PC-3 (cell line): ENCODE measurements at regions not wholly inside any gene's neighbourhood (a gene's known extent, or its start where the extent isn't known, plus 50 kb on each side); places are given as distances from the start of the nearest gene placed in this dataset.

ENCODE experiments used
- CTCF ChIP-seq: fragments of 300-600 bp; sonication (generic); conservative IDR thresholded peaks from 2 replicates; pipeline ENCODE4 v1.5.1; 2017; ENCODE audit warnings: antibody characterized with exemption, low read depth, mild to moderate bottlenecking, low read length
- EZH2 ChIP-seq: fragments of 300-600 bp; sonication (generic); IDR thresholded peaks from one replicate; pipeline ENCODE4 v1.6.1; 2017; ENCODE audit warnings: antibody characterized with exemption, mild to moderate bottlenecking, low read length; ENCODE audit not compliant: unreplicated experiment
- EZH2phosphoT487 ChIP-seq: fragments of 300-600 bp; sonication (generic); IDR thresholded peaks from 2 replicates; pipeline ENCODE4 v1.6.1; 2018; ENCODE audit warnings: mild to moderate bottlenecking, antibody characterized with exemption, low read length, borderline replicate concordance

- no peak for TF ChIP-seq CTCF
- TF ChIP-seq EZH2: no peak
- no peak for TF ChIP-seq EZH2phosphoT487
Measured at GRCh38 chr4:16417198-16417597, 190.9 kb upstream of the TAPT1 start.
